Caki2 (cell line): ENCODE measurements at regions not wholly inside any gene's neighbourhood (a gene's known extent, or its start where the extent isn't known, plus 50 kb on each side); places are given as distances from the start of the nearest gene placed in this dataset.
"Not testable (repeated sequence)": the region's sequence is repeated elsewhere in the genome, so short reads cannot be mapped to it uniquely, and the experiment has no call there.

Source experiments
- DNase-seq: peaks from one replicate; pipeline ENCODE4 v3.0.0-alpha.2; 2015; ENCODE audit warnings: low read depth
- in situ Hi-C: cut with HindIII; loops from 2 replicates; pipeline ENCODE4 v1.10.0; 2016; ENCODE audit warnings: low sequenced_read_pairs, low pct_unique_long_range_greater_than_20kb, mixed read lengths

DNA sequence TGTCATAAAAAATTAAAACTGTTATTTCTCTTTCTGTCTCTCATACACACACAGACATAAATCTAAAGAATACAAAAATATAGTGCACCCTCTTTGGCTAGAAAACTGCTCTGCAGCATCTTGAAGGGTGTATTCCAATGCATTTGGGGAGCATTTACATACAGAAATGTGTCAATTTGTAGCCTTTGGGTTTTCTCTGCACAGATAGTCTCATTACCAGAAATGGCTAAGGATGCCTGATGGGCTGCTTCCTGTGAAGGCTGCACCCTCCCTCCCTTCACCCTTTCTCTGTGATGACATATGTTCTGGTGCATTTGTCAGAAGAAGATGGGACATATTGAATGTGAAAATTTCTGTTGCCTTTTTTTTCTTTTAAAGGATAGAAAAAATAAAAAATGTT lies 1239.3 kb downstream of the CDH11 start:
- in situ Hi-C loops = no loop called here
- DNase-seq = no peak

DNA sequence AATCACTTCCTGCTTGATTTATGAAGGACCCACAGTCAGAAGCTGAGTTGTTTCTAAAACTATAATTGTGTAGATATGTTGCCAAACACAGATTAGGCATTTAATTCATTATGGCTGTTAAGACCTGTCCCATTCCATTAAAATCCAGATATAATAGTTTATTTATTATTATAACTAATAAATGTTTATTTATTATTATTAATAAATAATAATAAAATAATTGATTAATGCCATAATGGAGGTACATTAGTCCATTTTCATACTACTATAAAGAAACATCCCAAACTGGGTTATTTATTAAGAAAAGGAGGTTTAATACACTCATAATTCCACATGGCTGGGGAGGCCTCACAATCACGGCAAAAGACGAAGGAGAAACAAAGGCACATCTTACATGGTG lies 1240.9 kb downstream of the CDH11 start:
- no peak for DNase-seq
- in situ Hi-C loops = no loop called here

DNA sequence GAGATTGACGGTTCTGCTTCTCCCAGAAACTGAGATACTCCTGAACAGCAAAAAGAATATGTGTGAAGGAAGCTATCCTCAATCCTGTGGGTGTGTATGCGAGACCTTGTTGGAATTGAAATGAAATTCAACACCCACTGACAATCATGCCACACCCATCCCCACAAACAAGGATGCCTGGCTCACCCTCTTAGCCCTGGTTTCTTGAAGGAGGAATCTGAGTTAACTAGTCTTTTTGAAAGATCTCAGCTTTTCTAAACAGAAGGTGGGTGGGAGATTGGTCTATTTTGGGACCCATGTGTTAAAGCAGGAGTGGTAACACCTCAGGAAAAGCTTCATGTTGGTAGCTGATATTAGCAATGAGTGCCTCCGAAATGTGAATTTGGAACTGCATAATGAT lies 1244.5 kb downstream of the CDH11 start:
- in situ Hi-C loops = no loop called here

DNA sequence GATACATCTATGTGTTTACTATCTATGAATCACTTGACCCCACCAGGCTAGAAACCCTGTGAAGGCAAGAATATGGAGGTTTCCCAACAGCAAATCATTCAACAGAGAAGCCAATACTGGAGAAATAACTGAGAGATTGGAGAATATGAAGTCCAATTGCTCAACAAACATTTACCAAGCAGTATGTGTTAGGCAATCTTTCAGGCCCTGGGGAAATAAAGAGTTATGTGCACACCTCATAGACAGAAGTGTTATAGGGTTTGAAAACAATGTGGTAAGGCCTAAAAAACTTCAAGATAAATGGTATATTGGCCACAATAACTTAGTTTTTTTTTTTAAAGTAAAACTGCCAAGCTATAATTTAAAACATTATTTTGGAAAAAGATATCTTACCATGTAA lies 1245.8 kb downstream of the CDH11 start:
- in situ Hi-C loops = no loop called here

More for the DNA sequence above, 1244.5 kb downstream of the CDH11 start:
- DNase-seq = no peak

DNA sequence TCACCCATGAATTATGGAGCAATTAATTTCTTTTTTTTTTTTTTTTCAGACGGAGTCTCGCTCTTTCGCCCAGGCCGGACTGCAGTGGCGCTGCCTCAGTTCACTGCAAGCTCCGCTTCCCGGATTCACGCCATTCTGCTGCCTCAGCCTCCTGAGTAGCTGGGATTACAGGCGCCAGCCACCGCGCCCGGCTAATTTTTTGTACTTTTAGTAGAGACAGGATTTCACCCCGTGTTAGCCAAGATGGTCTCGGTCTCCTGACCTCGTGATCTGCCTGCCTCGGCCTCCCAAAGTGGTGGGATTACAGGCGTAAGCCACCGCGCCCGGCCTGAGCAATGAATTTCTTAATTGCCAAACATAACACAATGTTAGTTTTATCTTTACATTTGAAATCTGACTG lies 1261.2 kb downstream of the CDH11 start:
- in situ Hi-C loops, DNase-seq: not testable (repeated sequence)

More for the DNA sequence above, 1245.8 kb downstream of the CDH11 start:
- DNase-seq = no peak

DNA sequence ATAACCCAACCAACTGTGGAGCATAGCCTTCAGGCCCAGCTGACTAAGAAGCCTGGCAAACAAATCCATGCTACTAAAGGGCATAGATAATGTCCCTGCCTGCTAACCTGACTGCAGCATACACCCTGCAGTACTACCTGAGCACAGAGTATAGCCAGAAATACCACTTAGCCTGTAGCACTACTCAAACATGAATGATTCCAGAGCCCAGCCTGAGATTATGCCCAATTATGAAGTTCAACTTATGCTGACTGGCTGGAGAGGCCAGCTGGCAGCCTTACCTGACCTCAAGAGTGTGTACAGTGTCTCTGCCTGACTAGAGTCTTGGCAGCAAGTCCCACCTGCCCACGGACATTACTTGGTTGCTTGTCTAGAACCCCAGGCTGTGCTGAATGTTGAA lies 1265.3 kb downstream of the CDH11 start:
- in situ Hi-C loops = no loop called here
- DNase-seq = no peak

DNA sequence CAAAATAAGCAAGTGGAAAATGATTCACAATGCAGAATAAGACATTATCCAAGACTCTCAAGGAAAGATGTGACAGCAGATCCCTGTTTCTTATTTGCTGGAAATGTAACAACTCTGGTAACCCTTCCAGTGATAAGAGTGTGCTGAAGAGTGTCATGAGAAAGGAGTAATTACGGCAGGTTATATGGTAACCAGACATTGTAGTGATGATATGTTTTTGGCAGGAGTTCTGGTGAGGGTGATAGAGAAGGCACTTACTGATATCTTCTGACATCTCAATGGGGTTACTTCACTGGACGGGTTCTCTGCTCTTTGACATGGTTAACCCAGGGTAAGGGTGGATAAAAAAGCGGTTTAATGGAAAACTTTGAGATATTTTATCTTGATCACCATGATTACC lies 1270.9 kb downstream of the CDH11 start:
- DNase-seq = no peak
- in situ Hi-C loops = no loop called here

DNA sequence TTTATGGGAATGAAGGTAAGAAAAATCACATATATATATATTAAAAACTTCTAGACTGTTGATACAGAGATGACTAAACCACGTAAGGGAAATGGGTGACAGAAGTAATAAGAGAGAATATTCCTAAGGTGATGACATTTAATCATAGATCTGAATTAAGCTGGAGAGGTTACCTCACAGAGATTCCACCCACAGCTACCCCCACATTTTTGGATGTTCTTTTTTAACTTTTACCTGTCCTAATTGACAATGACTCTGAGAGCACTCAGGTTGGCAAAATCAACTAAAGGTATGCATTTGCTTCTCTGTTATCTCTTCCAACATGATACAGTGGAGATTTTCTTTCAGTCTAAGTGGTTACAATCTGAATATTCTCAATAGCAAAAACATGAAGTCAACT lies 1280.6 kb downstream of the CDH11 start:
- no peak for DNase-seq
- in situ Hi-C loops = no loop called here

DNA sequence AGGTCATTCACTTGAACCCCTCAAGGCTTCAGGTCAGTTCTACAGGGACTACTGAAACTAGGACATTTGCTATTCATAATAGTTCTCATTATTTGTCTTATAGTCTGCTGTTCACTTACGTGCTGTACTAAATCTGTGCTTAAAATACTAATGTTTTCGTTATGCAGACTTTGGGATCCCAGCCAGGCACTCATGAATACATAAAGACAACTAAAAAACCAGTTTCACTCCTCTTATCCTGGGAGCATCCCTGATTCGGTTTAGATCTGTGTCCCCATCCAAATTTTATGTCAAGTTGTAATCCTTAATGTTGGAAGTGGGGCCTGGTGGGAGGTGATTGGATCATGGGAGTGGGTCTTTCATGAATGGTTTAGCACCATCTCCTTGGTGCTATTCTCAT lies 1291.8 kb downstream of the CDH11 start:
- in situ Hi-C loops = no loop called here
- DNase-seq = no peak

DNA sequence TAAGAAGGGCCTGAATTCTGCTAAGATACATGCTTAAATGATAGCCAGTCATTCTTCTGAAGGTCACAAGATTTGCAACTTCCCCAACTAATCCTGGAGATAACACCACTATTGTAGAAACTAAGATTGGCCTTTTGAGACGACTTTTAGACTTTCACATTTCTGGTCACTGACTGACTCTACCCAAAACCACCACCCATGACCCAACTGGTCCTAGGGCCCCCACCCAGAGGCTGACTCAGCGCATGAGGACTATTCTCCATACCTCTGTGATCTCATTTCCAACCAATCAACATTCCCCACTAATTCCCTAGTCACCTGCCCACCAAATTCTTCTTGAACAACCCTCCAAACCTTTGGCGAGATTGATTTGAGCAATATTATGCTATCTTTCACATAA lies 1299.0 kb downstream of the CDH11 start:
- DNase-seq = no peak
- in situ Hi-C loops = no loop called here

DNA sequence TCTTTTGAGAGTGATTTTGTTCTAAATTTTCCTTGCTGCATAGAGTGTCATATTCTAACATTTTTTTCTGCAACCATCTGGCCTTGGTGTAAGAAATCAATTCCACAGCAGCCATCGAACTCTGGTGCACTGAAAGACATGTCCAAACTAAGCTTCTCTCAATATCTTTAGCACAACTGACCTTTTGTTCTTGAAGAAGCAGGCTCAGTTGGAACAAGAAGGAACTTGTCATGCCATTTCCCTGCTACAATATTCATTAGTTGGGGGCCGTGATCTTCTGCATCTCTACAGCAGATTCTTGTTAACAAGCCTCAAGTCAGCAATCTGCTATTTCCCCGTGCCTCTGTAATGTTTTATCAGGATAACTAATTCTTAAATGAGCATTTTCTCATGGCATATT lies 1305.6 kb downstream of the CDH11 start:
- in situ Hi-C loops = no loop called here
- no peak for DNase-seq

DNA sequence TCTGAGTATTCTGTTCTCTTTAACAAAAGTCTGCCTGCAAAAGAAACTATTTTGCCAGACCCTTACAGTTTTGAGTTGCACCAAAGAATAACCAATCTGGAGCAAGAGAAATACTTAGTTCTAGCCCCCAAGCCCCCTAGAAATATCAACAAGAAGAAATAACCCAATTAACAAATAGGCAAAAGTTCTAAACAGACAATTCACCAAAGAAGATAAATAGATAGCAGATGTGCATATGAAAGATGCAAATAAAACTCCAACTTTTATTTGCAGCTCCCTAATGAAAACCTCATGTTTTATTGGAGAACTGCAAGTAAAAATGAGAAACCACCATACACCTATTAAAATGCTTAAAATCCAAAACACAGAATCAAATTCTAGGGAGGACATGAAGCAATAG lies 1308.0 kb downstream of the CDH11 start:
- DNase-seq = no peak
- in situ Hi-C loops = no loop called here

DNA sequence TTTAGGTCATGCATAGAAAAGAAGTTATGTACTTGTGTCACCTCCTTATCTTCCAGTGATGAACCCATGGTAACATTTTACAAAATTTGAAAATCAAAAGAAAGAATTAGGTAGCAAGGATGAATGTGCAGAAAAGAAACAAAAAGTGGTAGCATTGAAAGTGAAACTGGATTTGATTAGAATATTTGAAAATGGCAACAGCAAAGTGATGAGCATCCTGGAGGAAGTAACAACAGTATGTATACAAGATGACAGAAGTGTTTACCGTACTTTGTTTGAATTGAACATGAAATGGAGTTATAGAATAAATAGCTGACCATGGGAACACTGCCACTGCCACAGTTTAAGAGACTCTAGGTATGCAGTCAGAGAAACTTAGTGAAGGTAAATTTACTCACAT lies 1313.1 kb downstream of the CDH11 start:
- in situ Hi-C loops = no loop called here

DNA sequence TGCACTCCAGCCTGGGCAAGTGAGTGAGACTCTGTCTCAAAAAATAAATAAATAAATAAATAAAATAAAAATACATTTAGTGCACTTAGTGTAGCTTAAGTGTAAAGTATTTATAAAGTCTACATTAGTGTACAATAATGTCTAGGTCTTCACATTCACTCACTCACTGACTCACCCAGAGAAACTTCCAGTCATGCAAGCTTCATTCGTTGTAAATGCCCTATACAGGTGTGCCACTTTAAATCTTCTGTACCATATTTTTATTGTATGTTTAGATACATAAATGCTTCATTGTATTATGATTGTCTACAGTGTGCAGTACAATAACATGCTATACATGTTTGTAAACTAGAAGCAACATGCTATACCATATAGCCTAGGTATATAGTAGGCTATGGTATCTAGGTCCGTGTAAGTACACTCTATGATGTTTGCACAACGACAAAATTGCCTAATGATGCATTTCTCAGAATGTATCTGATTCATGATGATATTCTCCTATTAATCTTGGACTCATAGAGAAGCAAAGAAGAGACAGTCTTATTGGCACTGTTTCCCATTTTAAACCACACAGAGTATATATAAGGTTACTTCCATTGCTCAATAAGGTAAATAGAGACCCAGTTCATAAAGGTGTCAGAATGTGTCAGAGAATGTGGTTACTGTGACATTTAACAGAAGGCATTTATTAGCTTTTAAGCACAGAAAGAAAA lies 1314.9 kb downstream of the CDH11 start:
- in situ Hi-C loops = no loop called here
- no peak for DNase-seq

More for the DNA sequence above, 1313.1 kb downstream of the CDH11 start:
- no peak for DNase-seq

DNA sequence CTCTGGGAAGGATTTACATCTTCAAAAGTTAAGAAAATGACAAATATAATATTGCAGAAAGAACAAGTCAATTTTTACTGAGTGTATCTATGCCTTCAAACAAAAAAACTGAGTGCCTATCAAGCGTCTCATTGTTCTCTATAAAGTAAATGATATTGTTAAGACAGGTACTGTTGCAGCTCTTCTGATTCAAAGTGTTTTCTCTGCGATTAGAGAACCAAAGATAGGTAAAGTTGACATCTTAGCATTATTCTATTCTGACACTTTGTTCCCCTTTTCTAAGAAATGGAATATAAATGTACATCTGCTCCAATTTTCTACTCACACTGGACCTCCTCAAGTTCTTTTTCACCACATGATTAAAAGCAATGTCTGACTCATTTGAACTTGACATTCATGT lies 1317.7 kb downstream of the CDH11 start:
- no peak for DNase-seq
- in situ Hi-C loops = no loop called here

DNA sequence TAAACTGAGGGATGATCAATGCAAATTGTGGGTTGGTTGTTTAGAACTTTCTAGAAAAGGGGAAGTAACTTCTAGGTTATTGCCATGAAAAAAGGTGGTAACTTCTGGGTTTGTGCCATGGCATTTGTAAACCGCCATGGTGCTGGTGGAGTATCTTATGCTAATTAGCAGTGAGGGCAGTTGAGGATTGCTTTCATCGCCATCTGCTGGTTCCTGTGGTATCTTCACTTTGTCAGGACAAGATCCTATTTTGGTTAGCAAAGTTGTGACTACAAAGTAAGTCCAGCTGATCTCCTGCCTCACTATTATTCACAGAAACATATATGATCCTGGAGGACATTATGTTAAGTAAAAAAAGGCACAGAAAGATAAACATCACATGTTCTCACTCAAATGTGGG lies 1332.3 kb downstream of the CDH11 start:
- in situ Hi-C loops = no loop called here
- DNase-seq = no peak

DNA sequence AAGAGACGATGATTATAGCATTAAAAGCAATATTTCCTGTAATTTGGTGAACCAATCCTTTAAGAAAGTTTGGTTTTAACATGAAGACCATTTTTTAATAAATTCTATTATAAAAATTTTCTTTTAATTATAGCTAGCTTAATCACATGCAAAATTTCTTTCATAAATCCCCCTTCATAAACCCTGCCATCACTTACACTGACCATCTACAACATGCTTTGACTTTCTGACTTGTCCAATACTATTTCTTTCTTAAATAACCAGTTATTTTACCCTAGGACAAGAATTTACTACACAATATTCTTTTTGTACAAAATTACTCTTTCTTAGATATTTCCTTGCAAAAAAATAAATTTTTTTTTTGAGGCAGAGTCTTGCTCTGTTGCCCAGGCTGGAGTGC lies 1334.8 kb downstream of the CDH11 start:
- in situ Hi-C loops = no loop called here
- DNase-seq = no peak

DNA sequence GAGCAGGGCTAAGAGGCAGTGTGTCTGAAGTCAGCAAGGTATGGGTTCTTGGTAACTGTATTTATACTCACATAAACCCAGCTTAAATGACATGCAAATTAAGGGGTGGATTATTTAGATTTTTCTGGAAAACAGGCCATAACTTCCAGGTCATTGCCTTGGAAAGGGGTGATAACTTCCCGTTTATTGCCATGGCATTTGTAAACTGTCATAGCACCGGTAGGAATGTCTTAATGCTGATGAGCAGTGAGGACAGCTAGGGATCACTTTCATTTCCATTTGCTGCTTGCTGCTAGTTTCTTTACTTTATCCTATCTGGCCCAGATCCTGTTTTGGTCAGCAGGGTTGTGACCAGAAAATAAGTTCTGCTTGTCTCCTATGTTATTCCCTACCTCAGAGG lies 1336.7 kb downstream of the CDH11 start:
- in situ Hi-C loops = no loop called here
- DNase-seq = no peak

DNA sequence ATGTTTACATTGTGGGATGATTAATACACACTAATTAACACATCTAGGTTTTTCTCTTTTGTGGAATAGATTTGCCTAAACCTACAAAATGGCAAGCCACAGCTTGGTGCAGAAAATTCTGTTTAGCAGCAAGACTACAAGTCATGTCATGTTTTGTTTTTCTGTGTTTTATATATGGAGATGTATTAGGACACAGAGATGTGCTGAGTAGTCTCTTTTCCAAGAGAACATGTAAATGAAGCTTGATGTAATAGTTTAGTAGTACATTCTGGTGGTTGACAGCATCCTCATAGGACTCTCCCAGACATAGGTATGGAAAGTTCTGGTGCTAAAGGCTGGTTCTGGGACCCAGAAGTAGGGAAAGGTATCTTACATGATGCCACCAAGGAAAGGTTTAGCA lies 1345.4 kb downstream of the CDH11 start:
- no peak for DNase-seq
- in situ Hi-C loops = no loop called here

DNA sequence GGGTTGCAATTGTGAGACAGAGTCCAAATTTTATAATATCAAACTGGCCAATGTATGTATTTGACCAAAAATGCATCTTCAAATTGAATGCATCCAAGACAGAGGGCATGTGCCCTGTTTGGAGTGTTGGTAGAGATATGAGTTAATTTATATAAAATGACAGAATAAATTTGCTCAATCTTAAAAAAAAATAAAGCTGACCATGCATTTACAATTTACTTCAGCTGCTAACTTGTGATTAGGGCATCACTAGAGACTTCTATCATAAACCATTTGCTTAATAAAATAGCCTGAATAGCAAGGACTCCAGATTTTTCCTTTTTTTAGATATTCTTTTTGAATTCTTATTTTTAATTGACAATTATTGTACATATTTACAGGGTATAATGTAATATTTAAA lies 1345.8 kb downstream of the CDH11 start:
- in situ Hi-C loops = no loop called here
- no peak for DNase-seq

DNA sequence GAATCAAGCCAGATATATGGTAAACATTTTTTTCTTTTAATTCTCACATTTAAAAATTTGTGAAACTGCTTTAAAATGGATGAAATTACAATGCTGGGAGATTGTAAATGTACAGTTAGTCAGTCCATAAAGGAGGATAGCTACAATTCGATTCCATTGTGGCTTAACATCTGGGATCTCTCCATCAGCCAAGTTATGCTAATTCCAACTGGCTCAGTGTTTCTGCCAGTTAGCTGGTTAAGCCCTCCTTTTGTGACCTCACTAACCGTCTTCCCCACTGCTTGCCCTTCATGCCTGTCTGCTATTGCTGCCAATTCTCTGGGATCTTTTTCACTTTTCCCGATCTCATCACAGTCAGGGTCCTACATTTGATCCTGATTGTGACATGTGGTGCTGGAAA lies 1347.6 kb downstream of the CDH11 start:
- no peak for DNase-seq
- in situ Hi-C loops = no loop called here
